ENCODE measurements at regions not wholly inside any gene's neighbourhood (a gene's known extent, or its start where the extent isn't known, plus 50 kb on each side); places are given as distances from the start of the nearest gene placed in this dataset.

- no peak for TF ChIP-seq BCLAF1 (IDR thresholded peaks at IDR 0.05)
These were observed 115.7 kb upstream of the IFNGR1 start (continued) for GRCh38 chr6:137334884-137335283.

GRCh38 chr6:137334094-137334493 is 114.9 kb upstream of the IFNGR1 start:
- RAD21 ChIA-PET (ENCODE audit: unreplicated experiment), result no interaction called here
- H3K36me3 ChIP-seq (ENCODE audit: control insufficient read depth in 2 of 2, insufficient read depth in 2 of 2, low read length in 1 of 2), result no peaks in the 10 kb centered on the region
- H3K79me2 ChIP-seq (ENCODE audit: control insufficient read depth, insufficient read depth, low read length), result no peaks in the 10 kb centered on the region
- in situ Hi-C loops (cut with MboI), result no loop called here
- 37% methylated on average over 5 of the region's 5 CpGs for WGBS (ENCODE audit: insufficient coverage, insufficient replicate concordance, low lambda C conversion rate, missing lambda C conversion rate)
- no peak overlapping the region for H3K27ac ChIP-seq (ENCODE audit: control insufficient read depth, insufficient read depth)
- H3K4me1 ChIP-seq (ENCODE audit: control insufficient read depth, insufficient read depth, low read length), result no peaks in the 10 kb centered on the region
- H3K9ac ChIP-seq (ENCODE audit: control insufficient read depth, insufficient read depth, low read length), result no peak overlapping the region
- CTCF ChIA-PET, result no interaction called here
- SMC1A ChIA-PET (ENCODE audit: uncharacterized antibody, unreplicated experiment), result interaction anchor here (1.0 kb wide), 2 partner anchors 8 to 13 kb away, joined by 3 read pairs; no protein-coding TSS in a partner anchor
- no peaks in the 10 kb centered on the region for H3K9me3 ChIP-seq (replicated peaks; ENCODE audit: control insufficient read depth, insufficient read depth, low read length)
- POLR2A ChIA-PET, result no interaction called here
- intact Hi-C loops (cut with micrococcal nuclease; ENCODE audit: unreplicated experiment), result no loop called here
- no peak overlapping the region for H3K4me3 ChIP-seq
- no peak overlapping the region for H2AFZ ChIP-seq (ENCODE audit: control insufficient read depth, low read depth, low read length)
- no peaks in the 10 kb centered on the region for H4K20me1 ChIP-seq (ENCODE audit: control insufficient read depth, insufficient read depth)
- BruUV-seq (replicated peaks), result no TSS peak
- FAIRE-seq, result no peak
- no peak overlapping the region for H3K4me2 ChIP-seq (ENCODE audit: control insufficient read depth, insufficient read depth)
- no peak for ATAC-seq
- DNase-seq (ENCODE audit: low read depth, low spot score), result no peak
- H3K27me3 ChIP-seq (replicated peaks in 1 of 2; ENCODE audit: control insufficient read depth in 2 of 2, insufficient read depth in 2 of 2, low read length in 1 of 2), result no peaks in the 10 kb centered on the region; a peak in 1 of 4 replicates
- no peak for TF ChIP-seq TCF3 (IDR thresholded peaks at IDR 0.05; ENCODE audit: borderline replicate concordance, insufficient read depth, low read depth, low read length)
- TF ChIP-seq RELB (IDR thresholded peaks at IDR 0.05; ENCODE audit: low read depth), result no peak
- no peak for TF ChIP-seq CEBPZ (IDR thresholded peaks at IDR 0.05; ENCODE audit: low read depth, low read length)
- no peak for TF ChIP-seq CHD2 (IDR thresholded peaks at IDR 0.05; ENCODE audit: borderline replicate concordance, low read depth, low read length)
- TF ChIP-seq LARP7 (IDR thresholded peaks at IDR 0.05), result no peak
- TF ChIP-seq ZNF384 (IDR thresholded peaks at IDR 0.05; ENCODE audit: borderline replicate concordance, low read depth, low read length), result no peak
- TF ChIP-seq BHLHE40 (IDR thresholded peaks at IDR 0.05; ENCODE audit: borderline replicate concordance in 1 of 2, low read depth in 2 of 2, low read length in 1 of 2), result no peak
- no peak for TF ChIP-seq SIX5 (IDR thresholded peaks at IDR 0.05; ENCODE audit: low read depth, low read length, severe bottlenecking)
- no peak for TF ChIP-seq HSF1 (IDR thresholded peaks at IDR 0.05; ENCODE audit: low read depth, low read length)
- no peak for TF ChIP-seq MTA3 (IDR thresholded peaks at IDR 0.05; ENCODE audit: borderline replicate concordance, low read length)
- TF ChIP-seq PKNOX1 (IDR thresholded peaks at IDR 0.05), result no peak

Data from GM12878 (cell line).